Chondrocyte (in vitro differentiated cells): ENCODE measurements at regions not wholly inside any gene's neighbourhood (a gene's known extent, or its start where the extent isn't known, plus 50 kb on each side); places are given as distances from the start of the nearest gene placed in this dataset.

ENCODE experiments used
- DNase-seq: peaks from one replicate; pipeline ENCODE4 v3.0.0; 2021; ENCODE audit warnings: mixed read lengths, low spot score
- H3K27ac Mint-ChIP-seq: one replicate; pipeline ENCODE4 v1.8.0; 2021; ENCODE audit warnings: mild to moderate bottlenecking, moderate library complexity, mixed read lengths; ENCODE audit not compliant: unreplicated experiment
- H3K27me3 Mint-ChIP-seq: 2 replicates; pipeline ENCODE4 v1.8.0; 2021; ENCODE audit warnings: low read depth, mixed read lengths
- H3K36me3 Mint-ChIP-seq: 2 replicates; pipeline ENCODE4 v1.8.0; 2021; ENCODE audit warnings: low read depth, mixed read lengths
- H3K4me1 Mint-ChIP-seq: 2 replicates; pipeline ENCODE4 v1.8.0; 2021; ENCODE audit warnings: low read depth, mild to moderate bottlenecking, mixed read lengths
- H3K4me3 Mint-ChIP-seq: one replicate; pipeline ENCODE4 v1.8.0; 2021; ENCODE audit warnings: mild to moderate bottlenecking, moderate library complexity, mixed read lengths; ENCODE audit not compliant: unreplicated experiment
- H3K9me3 Mint-ChIP-seq: 2 replicates; pipeline ENCODE4 v1.8.0; 2021; ENCODE audit warnings: low read depth, mixed read lengths
- CTCF ChIP-seq: fragments of 200-600 bp; sonication (generic); IDR thresholded peaks from 2 replicates; pipeline ENCODE4 v1.5.0; 2021; ENCODE audit warnings: antibody characterized with exemption, mild to moderate bottlenecking, moderate library complexity

- no peak for DNase-seq
- Mint-ChIP-seq H3K27me3 (peaks cover 8% of the 10 kb centered on the region), H3K4me3 (no peak overlapping the region), H3K36me3 (no peaks in the 10 kb centered on the region), H3K9me3 (peaks cover 6% of the 10 kb centered on the region), H3K27ac (no peak overlapping the region), H3K4me1 (no peaks in the 10 kb centered on the region)
- TF ChIP-seq CTCF = no peak
These were observed 1436.3 kb downstream of the TBC1D22A start for GRCh38 chr22:48198489-48199459.

GRCh38 chr22:48197189-48197690 is 1434.8 kb downstream of the TBC1D22A start:
- H3K4me3 Mint-ChIP-seq = no peak overlapping the region
- DNase-seq = no peak
- TF ChIP-seq CTCF = no peak
- no peaks in the 10 kb centered on the region for H3K36me3 Mint-ChIP-seq
- H3K4me1 Mint-ChIP-seq = peaks cover 4% of the 10 kb centered on the region
- H3K27ac Mint-ChIP-seq = no peak overlapping the region
- peaks cover 8% of the 10 kb centered on the region for H3K27me3 Mint-ChIP-seq
- peaks cover 3% of the 10 kb centered on the region for H3K9me3 Mint-ChIP-seq

- no peak for TF ChIP-seq CTCF
- peaks cover 4% of the 10 kb centered on the region for H3K27me3 Mint-ChIP-seq
- H3K27ac Mint-ChIP-seq = no peak overlapping the region
- peaks cover 21% of the 10 kb centered on the region for H3K9me3 Mint-ChIP-seq
- H3K4me3 Mint-ChIP-seq = no peak overlapping the region
- H3K36me3 Mint-ChIP-seq = no peaks in the 10 kb centered on the region
- H3K4me1 Mint-ChIP-seq = peaks cover 4% of the 10 kb centered on the region
- DNase-seq = no peak
These were observed 1430.5 kb downstream of the TBC1D22A start for GRCh38 chr22:48192920-48193319.

GRCh38 chr22:48192071-48192470 is 1429.6 kb downstream of the TBC1D22A start:
- Mint-ChIP-seq H3K27ac (no peak overlapping the region), H3K9me3 (peaks cover 21% of the 10 kb centered on the region)
- no peak for TF ChIP-seq CTCF

GRCh38 chr22:48188231-48188721 is 1425.8 kb downstream of the TBC1D22A start:
- H3K36me3 Mint-ChIP-seq = no peaks in the 10 kb centered on the region
- H3K4me3 Mint-ChIP-seq = no peak overlapping the region
- H3K27me3 Mint-ChIP-seq = no peaks in the 10 kb centered on the region
- no peak for TF ChIP-seq CTCF
- H3K9me3 Mint-ChIP-seq = peaks cover 28% of the 10 kb centered on the region
- no peak for DNase-seq
- H3K4me1 Mint-ChIP-seq = peaks cover 2% of the 10 kb centered on the region
- no peak overlapping the region for H3K27ac Mint-ChIP-seq

More at GRCh38 chr22:48192071-48192470, 1429.6 kb downstream of the TBC1D22A start:
- H3K27me3 Mint-ChIP-seq = peaks cover 4% of the 10 kb centered on the region
- H3K4me3 Mint-ChIP-seq = no peak overlapping the region
- peaks cover 4% of the 10 kb centered on the region for H3K4me1 Mint-ChIP-seq
- DNase-seq = no peak
- no peaks in the 10 kb centered on the region for H3K36me3 Mint-ChIP-seq
